Activated CD8-positive, alpha-beta memory T cell treated with anti-CD3 and anti-CD28 coated beads for 1 hour (primary cell): ENCODE measurements at regions not wholly inside any gene's neighbourhood (a gene's known extent, or its start where the extent isn't known, plus 50 kb on each side); places are given as distances from the start of the nearest gene placed in this dataset.
A peak's percentile ranks its signal among the peaks of the same experiment; 100 is the strongest.
"Not testable (repeated sequence)": the region's sequence is repeated elsewhere in the genome, so short reads cannot be mapped to it uniquely, and the experiment has no call there.

Source experiments
- DNase-seq, 2 donors: peaks; one replicate each; pipeline ENCODE4 v3.0.0-alpha.2; 2020; ENCODE audit warnings: low read depth in 1 of 2; ENCODE audit errors: extremely low read depth in 1 of 2

DNA sequence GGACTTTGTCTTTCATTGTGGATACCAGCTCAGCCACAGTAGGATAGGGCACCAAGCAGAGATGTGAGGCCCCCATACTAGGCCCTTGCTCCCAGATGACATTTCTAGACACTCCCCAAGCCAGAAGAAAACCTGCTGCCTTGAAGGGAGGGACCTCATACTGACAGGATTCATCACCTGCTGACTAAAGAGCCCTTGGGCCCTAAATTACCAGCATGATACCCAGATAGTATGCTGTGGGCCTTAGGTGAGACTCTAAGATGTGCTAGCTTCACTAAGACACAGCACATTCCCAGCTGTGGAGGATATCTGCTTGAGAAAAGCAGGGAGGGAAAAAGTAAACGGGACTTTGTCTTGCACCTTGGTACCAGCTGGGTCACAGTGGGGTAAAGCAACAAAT, 324.0 kb downstream of the TBL1XR1 start:
- DNase-seq: no peak

DNA sequence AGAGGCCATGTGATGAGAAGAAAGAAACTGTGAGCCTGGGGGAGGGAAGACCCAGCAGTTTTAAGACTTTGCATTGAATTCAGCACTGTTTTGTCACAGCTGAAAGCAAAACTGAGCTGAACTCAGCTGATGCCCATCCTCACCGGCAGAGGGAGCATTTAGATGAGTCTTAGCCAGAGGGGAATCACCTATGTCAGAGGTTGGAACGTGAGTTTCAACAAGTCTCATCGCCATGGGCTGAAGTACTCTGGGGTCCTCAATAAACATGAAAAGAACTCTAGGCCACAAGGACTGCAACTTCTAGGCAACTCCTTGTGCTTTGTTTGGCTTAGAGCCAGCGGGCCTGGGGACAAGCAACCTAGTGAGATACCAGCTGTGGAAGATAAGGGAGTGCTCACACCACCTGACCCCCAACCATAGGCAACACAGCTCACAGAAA, 324.5 kb downstream of the TBL1XR1 start:
- DNase-seq: peak; percentile 2 to 19

DNA sequence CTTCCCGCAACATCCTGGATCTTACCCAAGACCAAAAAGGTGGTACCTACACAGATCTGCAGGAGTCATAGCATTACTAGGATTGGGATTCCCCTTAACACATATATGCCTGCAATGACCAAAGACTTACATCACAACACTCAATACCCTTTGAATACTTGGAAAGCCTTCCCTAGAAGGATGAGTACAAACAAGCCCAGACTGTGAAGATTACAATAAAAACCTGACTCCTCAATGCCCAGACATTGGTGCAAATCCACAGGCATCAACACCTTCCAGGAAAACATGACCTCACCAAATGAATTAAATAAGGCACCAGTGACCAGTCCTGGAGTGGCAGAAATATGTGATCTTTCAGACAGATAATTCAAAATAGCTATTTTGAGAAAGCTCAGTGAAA, 326.8 kb downstream of the TBL1XR1 start:
- DNase-seq: no peak

DNA sequence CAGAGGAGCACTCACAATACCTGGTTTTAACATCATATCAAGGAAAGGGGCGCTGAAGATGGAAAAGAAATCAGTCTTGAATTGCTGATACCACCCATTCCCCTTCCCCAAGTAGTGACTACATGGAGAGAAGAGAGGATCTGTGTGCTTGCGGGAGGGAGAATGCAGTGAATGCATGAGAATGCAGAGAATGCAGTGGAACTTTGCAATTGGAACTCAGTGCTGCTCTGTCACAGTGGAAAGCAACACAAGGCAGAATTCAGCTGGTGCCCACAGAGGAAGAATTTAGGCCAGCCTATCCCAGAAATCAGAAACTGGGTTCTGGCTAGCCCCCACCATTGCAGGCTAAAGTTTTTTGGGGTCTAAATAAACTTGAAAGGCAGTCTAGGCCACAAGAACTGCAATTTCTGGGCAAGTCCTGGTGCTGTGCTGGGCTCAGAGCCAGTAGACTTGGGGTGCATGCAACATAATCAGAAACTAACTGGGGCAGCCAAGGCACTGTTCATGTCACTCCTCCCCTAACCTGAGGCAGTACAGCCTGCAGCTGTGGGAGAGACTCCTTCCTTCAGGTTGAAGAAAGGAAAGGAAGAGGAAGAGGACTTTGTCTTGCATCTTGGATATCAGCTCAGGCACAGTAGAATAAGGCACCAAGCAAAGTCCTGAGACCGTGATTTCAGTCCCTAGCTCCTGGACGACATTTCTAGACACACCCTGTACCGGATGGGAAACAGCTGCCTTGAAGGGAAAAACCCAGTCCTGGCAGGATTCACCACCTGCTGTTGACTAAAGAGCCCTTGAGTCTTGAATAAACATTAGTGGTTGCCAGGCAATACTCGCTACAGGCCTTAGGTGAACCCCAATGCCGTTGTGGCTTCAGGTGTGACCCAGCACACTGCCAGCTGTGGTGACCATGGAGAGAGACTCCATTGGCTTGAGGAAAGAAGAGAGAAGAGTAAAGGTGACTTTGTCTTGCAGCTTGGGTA, 329.3 kb downstream of the TBL1XR1 start:
- DNase-seq: no peak

DNA sequence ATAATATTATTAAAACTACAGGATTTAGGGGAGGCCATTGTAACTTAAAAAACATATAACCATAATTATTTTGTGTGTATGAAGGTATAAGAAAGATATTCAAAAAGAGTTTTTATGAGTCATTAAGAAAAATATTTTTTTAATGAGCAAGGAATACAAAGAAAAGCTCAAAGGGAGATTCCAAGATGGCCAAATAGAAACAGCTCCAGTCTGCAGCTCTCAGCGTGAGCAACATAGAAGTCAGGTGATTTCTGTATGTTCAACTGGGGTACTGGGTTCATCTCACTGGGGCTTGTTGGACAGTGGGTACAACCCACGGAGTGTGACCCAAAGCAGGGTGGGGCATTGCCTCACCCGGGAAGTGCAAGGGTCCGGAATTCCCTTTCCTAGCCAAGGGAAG, 336.1 kb downstream of the TBL1XR1 start:
- no peak for DNase-seq

DNA sequence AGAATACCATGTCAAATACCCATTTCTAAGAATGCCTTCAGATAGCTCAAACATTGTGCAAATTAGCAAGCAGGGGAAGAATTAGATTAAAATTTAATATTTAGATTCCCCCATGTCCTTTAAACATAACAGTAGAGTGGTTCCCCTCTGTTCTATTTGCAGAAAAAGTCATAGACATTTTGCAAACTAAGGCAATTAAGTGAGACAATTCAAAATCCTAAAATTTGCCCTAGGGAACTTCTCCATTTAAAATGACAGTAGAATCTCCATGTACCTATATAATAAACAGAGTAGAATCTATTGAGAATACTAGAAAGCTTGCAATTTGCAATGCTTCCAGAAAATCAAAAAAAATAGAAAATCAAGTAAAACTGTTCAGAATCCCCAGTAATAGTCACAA, 340.6 kb downstream of the TBL1XR1 start:
- no peak for DNase-seq

DNA sequence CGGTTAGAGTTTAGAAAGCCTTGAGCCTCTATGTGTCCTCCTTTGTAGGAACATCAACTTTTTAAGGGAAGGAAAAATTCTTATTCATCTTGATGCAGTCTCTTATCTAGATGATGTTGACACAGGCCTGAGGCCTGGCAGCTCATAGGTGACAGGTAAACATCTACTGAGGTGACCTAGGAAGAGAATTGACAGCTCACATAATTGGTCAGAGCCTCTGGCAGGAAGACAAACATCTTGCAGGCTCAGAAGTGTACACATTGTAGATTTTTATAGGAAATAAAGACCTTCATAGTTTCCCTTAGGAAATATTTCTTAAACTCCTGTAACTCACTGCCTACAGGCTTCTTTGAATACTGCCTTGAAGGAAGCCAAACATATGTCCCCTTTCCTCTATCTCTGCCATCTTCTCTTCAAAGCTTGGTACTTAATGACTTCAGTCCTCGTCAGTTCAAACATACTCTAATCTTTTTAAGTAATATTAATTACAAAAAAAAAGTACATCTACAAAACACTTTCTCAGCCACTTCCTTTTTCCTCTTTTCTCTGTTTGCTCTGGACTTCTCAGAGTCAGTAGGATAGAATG, 341.3 kb downstream of the TBL1XR1 start:
- DNase-seq: no peak

DNA sequence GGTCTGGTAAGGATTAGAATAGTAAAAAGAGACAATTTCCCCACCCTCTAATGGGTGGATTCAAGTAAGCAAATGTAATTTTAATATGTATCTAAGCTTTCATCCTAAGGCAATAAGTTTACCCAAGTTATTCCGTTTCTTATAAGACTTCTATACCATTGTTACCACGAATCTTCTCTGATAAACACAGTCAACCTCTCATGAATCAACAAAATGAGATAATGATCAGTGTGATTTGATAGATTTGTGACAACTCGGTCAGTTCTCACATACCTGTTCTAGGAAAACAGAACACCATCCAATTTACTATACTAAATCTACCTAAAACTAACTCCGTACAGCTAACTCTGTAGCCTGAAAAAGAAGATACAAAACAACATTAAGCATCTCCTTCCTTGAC, 342.1 kb downstream of the TBL1XR1 start:
- no peak for DNase-seq

DNA sequence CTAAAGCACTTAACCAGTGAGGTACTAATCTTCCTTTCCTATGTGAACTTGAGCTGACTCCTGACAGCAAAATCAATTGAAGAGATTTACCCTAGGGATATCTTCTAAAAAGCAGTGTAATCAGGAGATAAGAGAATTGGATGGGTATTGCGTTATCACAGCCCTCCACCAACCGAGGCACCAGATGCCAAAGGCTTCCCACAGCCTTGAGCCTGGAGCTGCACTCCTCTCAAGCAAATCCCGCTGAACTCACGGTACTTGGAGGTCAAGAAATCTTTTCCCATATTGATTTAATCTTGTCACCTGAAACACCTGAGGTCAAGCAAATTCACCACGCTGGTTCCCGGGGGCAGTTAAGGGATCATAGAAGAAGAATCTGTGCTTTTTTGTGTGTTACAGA, 346.8 kb downstream of the TBL1XR1 start:
- DNase-seq: no peak

DNA sequence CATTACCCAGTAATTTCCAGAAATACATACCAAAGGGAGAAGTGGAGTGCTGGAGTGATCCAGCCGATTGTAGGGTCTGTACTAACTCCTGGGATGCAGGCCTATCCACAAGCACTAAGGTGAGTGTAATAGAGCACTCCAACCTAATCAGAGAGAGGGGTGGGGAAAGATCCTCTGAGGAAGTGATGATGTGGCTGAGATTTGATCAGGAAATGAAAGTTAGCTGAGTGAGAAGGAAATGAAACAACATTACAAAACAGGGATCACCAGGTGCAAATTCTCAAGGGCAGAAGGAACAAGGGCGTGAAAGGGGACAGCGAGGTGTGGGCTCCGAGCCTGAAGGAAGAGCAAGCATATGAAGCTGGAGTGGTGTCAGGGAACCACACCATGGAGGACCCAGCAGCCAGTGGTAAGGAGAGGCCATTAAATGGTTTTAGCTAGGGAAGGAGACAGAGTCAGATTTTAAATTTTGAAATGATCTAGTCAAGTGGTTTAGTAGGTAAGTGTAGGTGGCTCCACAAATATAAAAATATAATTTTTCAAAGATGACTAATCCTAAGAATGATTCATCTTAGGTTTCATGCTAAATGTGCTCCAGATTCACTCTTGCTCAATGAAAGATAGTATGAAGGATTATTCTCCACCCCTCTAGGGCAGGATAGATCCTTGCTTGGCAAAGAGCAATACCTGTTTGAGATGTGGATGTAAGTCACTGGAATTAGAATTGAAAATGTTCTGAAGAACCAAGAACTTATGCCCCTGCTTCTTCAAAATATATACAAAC, 348.7 kb downstream of the TBL1XR1 start:
- no peak for DNase-seq

DNA sequence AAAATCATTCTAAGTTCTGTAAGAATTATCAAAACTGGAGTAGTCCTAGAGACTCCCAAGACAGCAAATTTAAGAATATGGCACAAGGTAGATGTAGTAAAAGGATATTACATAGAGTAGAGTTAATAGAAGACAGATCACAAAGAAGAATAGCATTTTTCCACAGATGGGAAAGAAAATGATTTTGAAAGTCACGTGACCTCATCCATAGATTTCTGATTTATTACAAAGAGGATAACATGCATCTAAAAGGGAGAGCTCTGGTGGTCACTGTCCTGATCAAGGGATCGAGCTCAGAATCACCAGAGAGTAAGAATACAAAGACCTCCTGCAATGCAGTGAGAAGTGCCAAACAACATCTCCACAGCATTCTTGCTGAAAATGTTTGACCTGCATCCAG, 354.4 kb downstream of the TBL1XR1 start:
- no peak for DNase-seq

DNA sequence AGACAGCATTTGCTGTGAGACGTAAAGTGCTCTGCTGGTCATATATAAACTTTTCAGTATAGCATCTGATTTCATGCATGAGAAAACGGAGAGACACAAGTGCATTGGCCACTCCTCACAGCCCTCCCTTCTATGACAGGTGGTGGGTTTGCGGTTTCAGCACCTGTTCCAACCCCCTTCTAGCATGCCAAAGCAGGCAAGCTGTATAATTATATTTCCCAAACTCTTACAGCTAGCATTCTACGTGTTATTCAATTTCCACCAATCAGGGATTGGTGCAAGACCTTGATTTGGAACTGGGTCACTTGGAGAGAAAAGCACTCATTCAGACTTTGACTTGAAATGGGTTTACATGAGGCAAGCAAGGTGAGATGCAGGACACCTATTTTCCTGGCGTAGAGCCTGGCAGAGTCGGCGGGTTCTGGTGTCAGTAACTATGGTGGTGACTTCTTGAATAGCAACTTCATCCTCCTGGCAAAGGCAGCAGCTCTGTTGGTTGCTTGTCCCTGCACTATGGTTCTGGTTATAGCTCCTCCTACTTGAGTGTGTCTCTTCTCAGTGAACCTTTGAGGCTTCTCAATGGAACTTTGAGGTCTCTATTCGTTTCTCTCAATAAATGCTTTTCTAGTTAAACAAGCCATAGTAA, 356.5 kb downstream of the TBL1XR1 start:
- DNase-seq: no peak

DNA sequence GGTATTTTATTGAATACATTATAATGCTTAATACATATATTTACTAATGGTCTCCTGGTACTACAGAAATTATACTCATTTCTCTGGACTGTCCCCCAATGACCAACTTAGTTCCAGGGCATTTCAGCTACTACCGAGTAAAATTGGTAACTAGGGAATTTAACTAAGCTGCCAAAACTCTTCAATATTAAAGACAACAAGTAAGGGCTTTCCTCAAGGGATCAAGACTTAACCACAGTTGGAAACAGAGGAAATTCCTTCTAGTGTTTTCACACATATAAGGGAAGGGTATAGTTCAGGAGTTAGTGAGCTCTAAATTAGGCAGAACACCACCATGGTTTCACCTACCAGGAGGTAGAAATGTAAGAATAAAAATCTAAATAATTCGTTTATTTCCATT, 357.4 kb downstream of the TBL1XR1 start:
- DNase-seq: no peak

DNA sequence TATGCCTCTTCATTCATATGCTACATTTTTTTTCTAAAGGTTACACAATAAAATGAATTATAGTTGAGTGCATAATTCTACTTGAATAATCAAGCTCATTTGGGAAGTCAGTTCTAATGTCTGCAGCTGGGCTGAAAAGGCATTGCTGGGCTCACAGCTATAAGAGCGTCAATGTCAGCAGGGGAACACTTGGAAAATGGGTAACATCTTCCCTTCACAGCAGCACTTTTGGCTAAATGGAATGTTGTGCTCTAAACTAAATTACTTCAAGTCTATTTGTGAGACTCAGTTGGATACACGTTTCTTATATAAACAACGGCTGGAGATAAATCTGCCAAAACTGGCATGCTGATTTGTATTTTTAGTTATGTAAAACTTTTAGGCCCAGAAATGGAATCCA, 357.8 kb downstream of the TBL1XR1 start:
- DNase-seq: no peak

DNA sequence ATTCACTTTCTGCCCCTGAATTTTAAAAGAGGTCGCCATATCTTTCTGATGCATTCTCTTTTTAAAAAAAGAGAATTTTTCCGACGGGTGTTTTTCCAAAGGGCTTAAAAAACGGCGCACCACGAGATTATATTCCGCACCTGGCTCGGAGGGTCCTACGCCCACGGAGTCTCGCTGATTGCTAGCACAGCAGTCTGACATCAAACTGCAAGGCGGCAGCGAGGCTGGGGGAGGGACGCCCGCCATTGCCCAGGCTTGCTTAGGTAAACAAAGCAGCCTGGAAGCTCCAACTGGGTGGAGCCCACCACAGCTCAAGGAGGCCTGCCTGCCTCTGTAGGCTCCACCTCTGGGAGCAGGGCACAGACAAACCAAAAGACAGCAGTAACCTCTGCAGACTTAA, 370.0 kb downstream of the TBL1XR1 start:
- DNase-seq: not testable (repeated sequence)

DNA sequence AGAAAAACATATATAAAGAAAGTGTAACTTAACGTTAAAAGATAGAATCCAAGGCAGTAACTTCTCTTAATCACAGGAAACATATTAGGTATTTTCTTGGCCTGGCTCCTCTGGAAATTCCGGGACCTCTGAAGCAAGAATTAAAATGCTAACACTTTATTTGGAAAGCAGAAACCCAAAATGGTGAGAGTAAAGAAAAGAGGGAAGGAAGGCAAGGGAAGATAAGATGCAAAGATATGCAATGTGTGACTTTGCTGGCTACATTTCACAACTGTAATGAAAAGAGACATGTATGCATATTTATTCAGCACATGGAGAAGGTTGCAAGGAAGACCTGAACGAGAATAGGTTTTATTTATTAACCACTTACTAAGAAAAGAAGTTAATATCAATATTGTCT, 372.5 kb downstream of the TBL1XR1 start:
- no peak for DNase-seq

DNA sequence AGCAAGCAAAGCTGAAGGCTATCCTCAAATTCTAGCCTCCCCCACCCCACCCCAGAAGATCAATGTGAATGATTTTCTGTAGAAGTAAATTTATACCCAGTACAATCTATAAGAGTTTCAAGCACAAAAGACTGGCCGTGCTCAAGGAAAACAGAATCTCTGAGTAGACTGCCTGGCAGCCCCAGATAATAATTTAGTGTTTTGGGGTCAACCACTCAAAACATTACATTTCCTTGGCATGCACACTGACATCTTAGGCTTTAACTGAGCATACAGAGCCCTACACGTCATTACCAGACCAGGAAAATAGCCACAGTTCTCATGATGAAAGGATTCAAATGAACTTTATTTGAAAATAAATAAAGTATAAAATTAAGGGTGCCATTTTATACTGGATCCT, 376.5 kb downstream of the TBL1XR1 start:
- no peak for DNase-seq

DNA sequence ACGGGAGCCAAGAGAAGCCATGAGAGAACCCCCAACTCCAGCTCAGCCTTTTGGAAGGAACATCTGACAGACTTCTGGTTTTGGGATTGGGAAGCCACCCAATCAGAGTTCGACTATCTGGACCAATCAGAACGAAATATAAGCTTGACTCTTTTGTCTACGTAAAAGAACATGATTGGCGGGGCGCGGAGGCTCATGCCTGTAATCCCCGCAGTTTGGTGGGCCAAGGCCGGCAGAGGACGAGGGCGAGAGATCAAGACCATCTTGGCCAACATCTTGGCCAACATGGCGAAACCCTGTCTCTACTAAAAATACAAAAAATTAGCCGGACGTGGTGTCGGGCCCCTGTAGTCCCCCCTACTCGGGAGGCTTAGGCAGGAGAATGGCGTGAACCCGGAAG, 380.3 kb downstream of the TBL1XR1 start:
- no peak for DNase-seq

DNA sequence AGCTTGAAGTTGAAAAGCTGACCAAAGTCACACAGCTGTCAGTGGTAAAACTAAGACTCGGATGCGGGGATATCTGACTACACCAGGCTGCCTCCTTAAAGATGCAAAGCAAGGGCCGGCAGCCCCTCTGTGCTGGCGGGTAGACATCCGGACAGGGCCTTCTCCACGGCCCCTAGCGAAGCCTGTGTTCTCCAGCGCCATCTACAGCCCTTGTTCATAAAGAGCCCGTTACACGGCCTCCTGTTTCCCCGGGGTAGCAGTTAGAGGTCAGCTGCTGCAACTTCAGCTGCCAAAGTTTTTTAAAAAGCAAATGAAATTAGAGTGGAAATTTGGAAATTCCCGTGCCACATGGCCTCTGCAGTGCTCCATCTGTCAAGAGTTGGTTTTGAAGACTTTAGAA, 383.0 kb downstream of the TBL1XR1 start:
- DNase-seq: no peak

DNA sequence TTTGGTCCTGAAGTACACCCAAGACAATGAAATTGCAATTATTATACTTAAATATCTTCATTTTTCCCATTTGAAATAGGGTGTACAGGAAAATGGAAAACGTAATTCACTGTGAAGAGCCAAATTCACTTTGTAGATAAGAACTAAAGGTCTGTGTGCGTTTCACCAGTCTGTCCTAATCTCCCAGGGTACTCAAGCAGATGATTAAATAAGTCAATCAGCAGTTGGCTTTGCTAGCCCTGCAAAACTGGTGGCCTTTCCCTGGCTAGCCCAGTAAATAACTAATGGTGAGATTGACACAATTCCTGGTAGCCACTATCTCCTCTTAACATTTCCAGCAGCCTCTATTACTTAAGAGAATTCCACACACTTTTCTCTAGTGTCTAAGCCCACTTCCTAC, 389.3 kb downstream of the TBL1XR1 start:
- DNase-seq: no peak

DNA sequence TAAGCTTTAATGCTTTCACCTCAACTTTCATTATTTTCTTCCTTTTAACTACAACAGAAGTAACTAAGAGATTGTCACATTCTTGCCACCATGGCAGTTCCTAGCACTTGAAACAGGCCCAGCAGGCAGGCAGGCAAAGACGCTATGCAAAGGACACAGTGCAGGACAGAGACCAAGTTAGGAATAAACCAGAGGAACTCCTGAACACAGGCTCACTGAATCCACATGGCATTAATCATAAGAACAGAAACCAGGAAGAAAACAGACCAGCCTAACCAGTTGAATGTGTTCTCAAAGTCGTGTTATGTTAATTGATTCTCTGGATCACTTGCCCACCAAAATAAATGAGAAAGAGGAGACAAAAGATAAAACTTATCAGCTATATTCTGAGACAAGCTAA, 397.6 kb downstream of the TBL1XR1 start:
- no peak for DNase-seq
